ENCODE measurements at regions not wholly inside any gene's neighbourhood (a gene's known extent, or its start where the extent isn't known, plus 50 kb on each side); places are given as distances from the start of the nearest gene placed in this dataset.
"Not testable (repeated sequence)": the region's sequence is repeated elsewhere in the genome, so short reads cannot be mapped to it uniquely, and the experiment has no call there.

- Histone ChIP-seq H2AFZ (ENCODE audit: control insufficient read depth, low read length) (no peak overlapping the region), H3K9ac (ENCODE audit: control insufficient read depth, extremely low read depth, insufficient read depth, low read length) (no peak overlapping the region), H3K79me2 (ENCODE audit: control insufficient read depth, insufficient read depth, low read length) (no peaks in the 10 kb centered on the region), H3K9me1 (ENCODE audit: control insufficient read depth, extremely low read depth, insufficient read depth, low read length) (no peaks in the 10 kb centered on the region), H3K36me3 (ENCODE audit: control insufficient read depth in 2 of 2, extremely low read depth in 1 of 2, insufficient read depth in 2 of 2, low read length in 2 of 2) (no peaks in the 10 kb centered on the region), H4K20me1 (ENCODE audit: control insufficient read depth, extremely low read depth, insufficient read depth, low read length) (no peaks in the 10 kb centered on the region), H3K27ac (ENCODE audit: control insufficient read depth, insufficient read depth, low read length) (no peak overlapping the region), H3K27me3 (ENCODE audit: control insufficient read depth, extremely low read depth, insufficient read depth, low read length) (no peaks in the 10 kb centered on the region), H3K9me3 (ENCODE audit: control insufficient read depth, low read depth, low read length) (no peaks in the 10 kb centered on the region), H3K4me1 (ENCODE audit: control insufficient read depth, extremely low read depth, insufficient read depth, low read length) (peaks cover 5% of the 10 kb centered on the region), H3K4me2 (ENCODE audit: control insufficient read depth, extremely low read depth, insufficient read depth, low read depth, low read length) (no peak overlapping the region), H3K4me3 (ENCODE audit: control insufficient read depth in 2 of 3, extremely low read depth in 1 of 3, insufficient read depth in 2 of 3, low read depth in 1 of 3, low read length in 3 of 3) (no peak overlapping the region)
- FAIRE-seq, result no peak
- no peak for DNase-seq (ENCODE audit: low read depth, low spot score)
- TF ChIP-seq EZH2 (IDR thresholded peaks at IDR 0.05; ENCODE audit: low read length), result no peak
- TF ChIP-seq, protein P1, sequence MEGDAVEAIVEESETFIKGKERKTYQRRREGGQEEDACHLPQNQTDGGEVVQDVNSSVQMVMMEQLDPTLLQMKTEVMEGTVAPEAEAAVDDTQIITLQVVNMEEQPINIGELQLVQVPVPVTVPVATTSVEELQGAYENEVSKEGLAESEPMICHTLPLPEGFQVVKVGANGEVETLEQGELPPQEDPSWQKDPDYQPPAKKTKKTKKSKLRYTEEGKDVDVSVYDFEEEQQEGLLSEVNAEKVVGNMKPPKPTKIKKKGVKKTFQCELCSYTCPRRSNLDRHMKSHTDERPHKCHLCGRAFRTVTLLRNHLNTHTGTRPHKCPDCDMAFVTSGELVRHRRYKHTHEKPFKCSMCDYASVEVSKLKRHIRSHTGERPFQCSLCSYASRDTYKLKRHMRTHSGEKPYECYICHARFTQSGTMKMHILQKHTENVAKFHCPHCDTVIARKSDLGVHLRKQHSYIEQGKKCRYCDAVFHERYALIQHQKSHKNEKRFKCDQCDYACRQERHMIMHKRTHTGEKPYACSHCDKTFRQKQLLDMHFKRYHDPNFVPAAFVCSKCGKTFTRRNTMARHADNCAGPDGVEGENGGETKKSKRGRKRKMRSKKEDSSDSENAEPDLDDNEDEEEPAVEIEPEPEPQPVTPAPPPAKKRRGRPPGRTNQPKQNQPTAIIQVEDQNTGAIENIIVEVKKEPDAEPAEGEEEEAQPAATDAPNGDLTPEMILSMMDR (optimal IDR thresholded peaks at IDR 0.05 in 1 of 3, IDR thresholded peaks at IDR 0.05 in 1 of 3, conservative IDR thresholded peaks at IDR 0.05 in 1 of 3; ENCODE audit: extremely low read depth in 1 of 3, insufficient read depth in 2 of 3, low read length in 3 of 3), result no peak
- dilution Hi-C loops (cut with MboI; ENCODE audit: extremely low pct_ligation_motif_present, low sequenced_read_pairs), result no loop called here
Observed at GRCh38 chr4:167890226-167890625, 202.1 kb upstream of the ANXA10 start.

GRCh38 chr4:167893531-167893930 is 198.8 kb upstream of the ANXA10 start:
- H3K4me1 ChIP-seq (ENCODE audit: control insufficient read depth, extremely low read depth, insufficient read depth, low read length), result peaks cover 24% of the 10 kb centered on the region
- no peak overlapping the region for H3K4me3 ChIP-seq (ENCODE audit: control insufficient read depth in 2 of 3, extremely low read depth in 1 of 3, insufficient read depth in 2 of 3, low read depth in 1 of 3, low read length in 3 of 3)
- no peaks in the 10 kb centered on the region for H3K36me3 ChIP-seq (ENCODE audit: control insufficient read depth in 2 of 2, extremely low read depth in 1 of 2, insufficient read depth in 2 of 2, low read length in 2 of 2)
- no peak overlapping the region for H3K4me2 ChIP-seq (ENCODE audit: control insufficient read depth, extremely low read depth, insufficient read depth, low read depth, low read length)
- FAIRE-seq (no peak), DNase-seq (ENCODE audit: low read depth, low spot score) (no peak)
- no peak overlapping the region for H2AFZ ChIP-seq (ENCODE audit: control insufficient read depth, low read length)
- H3K79me2 ChIP-seq (ENCODE audit: control insufficient read depth, insufficient read depth, low read length), result no peaks in the 10 kb centered on the region
- dilution Hi-C loops (cut with MboI; ENCODE audit: extremely low pct_ligation_motif_present, low sequenced_read_pairs), result no loop called here
- H3K9me3 ChIP-seq (ENCODE audit: control insufficient read depth, low read depth, low read length), result no peaks in the 10 kb centered on the region
- H3K9ac ChIP-seq (ENCODE audit: control insufficient read depth, extremely low read depth, insufficient read depth, low read length), result no peak overlapping the region
- no peaks in the 10 kb centered on the region for H4K20me1 ChIP-seq (ENCODE audit: control insufficient read depth, extremely low read depth, insufficient read depth, low read length)
- H3K9me1 ChIP-seq (ENCODE audit: control insufficient read depth, extremely low read depth, insufficient read depth, low read length), result no peaks in the 10 kb centered on the region
- H3K27me3 ChIP-seq (ENCODE audit: control insufficient read depth, extremely low read depth, insufficient read depth, low read length), result no peaks in the 10 kb centered on the region
- TF ChIP-seq, protein P1 (optimal IDR thresholded peaks at IDR 0.05 in 1 of 3, IDR thresholded peaks at IDR 0.05 in 1 of 3, conservative IDR thresholded peaks at IDR 0.05 in 1 of 3; ENCODE audit: extremely low read depth in 1 of 3, insufficient read depth in 2 of 3, low read length in 3 of 3), result no peak
- no peak for TF ChIP-seq EZH2 (IDR thresholded peaks at IDR 0.05; ENCODE audit: low read length)
- H3K27ac ChIP-seq (ENCODE audit: control insufficient read depth, insufficient read depth, low read length), result no peak overlapping the region

- peaks cover 24% of the 10 kb centered on the region for H3K4me1 ChIP-seq (ENCODE audit: control insufficient read depth, extremely low read depth, insufficient read depth, low read length)
- H3K36me3 ChIP-seq (ENCODE audit: control insufficient read depth in 2 of 2, extremely low read depth in 1 of 2, insufficient read depth in 2 of 2, low read length in 2 of 2); H4K20me1 ChIP-seq (ENCODE audit: control insufficient read depth, extremely low read depth, insufficient read depth, low read length); H3K9me3 ChIP-seq (ENCODE audit: control insufficient read depth, low read depth, low read length); dilution Hi-C loops (cut with MboI; ENCODE audit: extremely low pct_ligation_motif_present, low sequenced_read_pairs); H3K79me2 ChIP-seq (ENCODE audit: control insufficient read depth, insufficient read depth, low read length); H3K27me3 ChIP-seq (ENCODE audit: control insufficient read depth, extremely low read depth, insufficient read depth, low read length); H3K9me1 ChIP-seq (ENCODE audit: control insufficient read depth, extremely low read depth, insufficient read depth, low read length); DNase-seq (ENCODE audit: low read depth, low spot score): not testable (repeated sequence)
- peak; percentile 26 for FAIRE-seq
- H3K27ac ChIP-seq (ENCODE audit: control insufficient read depth, insufficient read depth, low read length), result peak overlapping the region; percentile 82
- H2AFZ ChIP-seq (ENCODE audit: control insufficient read depth, low read length), result peak overlapping the region; percentile 22
- peak overlapping the region; percentile 69 for H3K9ac ChIP-seq (ENCODE audit: control insufficient read depth, extremely low read depth, insufficient read depth, low read length)
- H3K4me3 ChIP-seq (ENCODE audit: control insufficient read depth in 2 of 3, extremely low read depth in 1 of 3, insufficient read depth in 2 of 3, low read depth in 1 of 3, low read length in 3 of 3), result peak overlapping the region in 2 of 3 experiments; percentile 24 to 28
- H3K4me2 ChIP-seq (ENCODE audit: control insufficient read depth, extremely low read depth, insufficient read depth, low read depth, low read length), result peak overlapping the region; percentile 77
Observed at GRCh38 chr4:167896260-167896659, 196.1 kb upstream of the ANXA10 start.

All from keratinocyte (primary cell).